ENCODE measurements at regions not wholly inside any gene's neighbourhood (a gene's known extent, or its start where the extent isn't known, plus 50 kb on each side); places are given as distances from the start of the nearest gene placed in this dataset.

DNA sequence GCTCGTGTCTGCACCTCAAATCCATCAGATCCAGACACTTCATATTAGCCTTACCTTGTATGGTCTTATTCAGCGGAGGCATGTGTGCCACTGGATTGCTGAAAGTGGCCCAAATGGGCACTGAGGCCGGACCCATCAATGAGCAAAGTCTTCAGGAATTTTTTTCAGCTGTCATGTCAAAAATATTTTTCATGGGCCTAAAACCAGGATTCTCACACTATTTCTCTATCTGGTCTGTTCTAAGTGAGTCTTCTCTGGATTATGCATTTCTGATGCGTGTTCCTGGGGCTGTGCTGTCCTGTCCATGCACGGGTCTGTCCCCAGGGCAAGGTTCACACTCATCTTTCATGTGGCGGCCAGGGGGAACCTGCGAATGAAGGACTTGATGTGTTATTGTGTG is 94.6 kb downstream of the KCNA5 start:
- ChIA-PET SMC1A (ENCODE audit: uncharacterized antibody, unreplicated experiment) (no interaction called here), CTCF (no interaction called here), RAD21 (ENCODE audit: unreplicated experiment) (no interaction called here), POLR2A (no interaction called here)
- Histone ChIP-seq H3K36me3 (ENCODE audit: control insufficient read depth in 2 of 2, insufficient read depth in 2 of 2, low read length in 1 of 2) (no peaks in the 10 kb centered on the region), H3K27ac (ENCODE audit: control insufficient read depth, insufficient read depth) (no peak overlapping the region), H3K79me2 (ENCODE audit: control insufficient read depth, insufficient read depth, low read length) (no peaks in the 10 kb centered on the region), H3K27me3 (replicated peaks in 1 of 2; ENCODE audit: control insufficient read depth in 2 of 2, insufficient read depth in 2 of 2, low read length in 1 of 2) (peaks cover 0 to 2% of the 10 kb centered on the region in 2 experiments; a peak in 1 of 4 replicates), H3K4me3 (no peak overlapping the region), H3K9me3 (replicated peaks; ENCODE audit: control insufficient read depth, insufficient read depth, low read length) (no peaks in the 10 kb centered on the region; the same call in 2 of the 3 replicates), H4K20me1 (ENCODE audit: control insufficient read depth, insufficient read depth) (no peaks in the 10 kb centered on the region), H3K4me2 (ENCODE audit: control insufficient read depth, insufficient read depth) (no peak overlapping the region), H2AFZ (ENCODE audit: control insufficient read depth, low read depth, low read length) (no peak overlapping the region), H3K4me1 (ENCODE audit: control insufficient read depth, insufficient read depth, low read length) (peaks cover 4% of the 10 kb centered on the region; the same call in 1 of the 2 replicates), H3K9ac (ENCODE audit: control insufficient read depth, insufficient read depth, low read length) (no peak overlapping the region)
- ATAC-seq (no peak), DNase-seq (ENCODE audit: low read depth, low spot score) (no peak), FAIRE-seq (no peak)
- in situ Hi-C loops (cut with MboI) (no loop called here), intact Hi-C loops (cut with micrococcal nuclease; ENCODE audit: unreplicated experiment) (no loop called here)
- BruUV-seq (replicated peaks), result no TSS peak
- TF ChIP-seq IKZF1 (conservative IDR thresholded peaks at IDR 0.05) (no peak), SREBF2 (IDR thresholded peaks at IDR 0.05; ENCODE audit: low read length) (no peak), PML (IDR thresholded peaks at IDR 0.05; ENCODE audit: low read length) (no peak), ZNF217 (IDR thresholded peaks at IDR 0.05) (no peak), HCFC1 (IDR thresholded peaks at IDR 0.05; ENCODE audit: low read length) (no peak), CHD2 (IDR thresholded peaks at IDR 0.05; ENCODE audit: borderline replicate concordance, low read depth, low read length) (no peak), CBX3 (IDR thresholded peaks at IDR 0.05; ENCODE audit: borderline replicate concordance, low read depth) (no peak), CHD1 (IDR thresholded peaks at IDR 0.05; ENCODE audit: low read depth, low read length) (no peak)
- TF ChIP-seq, protein P1, sequence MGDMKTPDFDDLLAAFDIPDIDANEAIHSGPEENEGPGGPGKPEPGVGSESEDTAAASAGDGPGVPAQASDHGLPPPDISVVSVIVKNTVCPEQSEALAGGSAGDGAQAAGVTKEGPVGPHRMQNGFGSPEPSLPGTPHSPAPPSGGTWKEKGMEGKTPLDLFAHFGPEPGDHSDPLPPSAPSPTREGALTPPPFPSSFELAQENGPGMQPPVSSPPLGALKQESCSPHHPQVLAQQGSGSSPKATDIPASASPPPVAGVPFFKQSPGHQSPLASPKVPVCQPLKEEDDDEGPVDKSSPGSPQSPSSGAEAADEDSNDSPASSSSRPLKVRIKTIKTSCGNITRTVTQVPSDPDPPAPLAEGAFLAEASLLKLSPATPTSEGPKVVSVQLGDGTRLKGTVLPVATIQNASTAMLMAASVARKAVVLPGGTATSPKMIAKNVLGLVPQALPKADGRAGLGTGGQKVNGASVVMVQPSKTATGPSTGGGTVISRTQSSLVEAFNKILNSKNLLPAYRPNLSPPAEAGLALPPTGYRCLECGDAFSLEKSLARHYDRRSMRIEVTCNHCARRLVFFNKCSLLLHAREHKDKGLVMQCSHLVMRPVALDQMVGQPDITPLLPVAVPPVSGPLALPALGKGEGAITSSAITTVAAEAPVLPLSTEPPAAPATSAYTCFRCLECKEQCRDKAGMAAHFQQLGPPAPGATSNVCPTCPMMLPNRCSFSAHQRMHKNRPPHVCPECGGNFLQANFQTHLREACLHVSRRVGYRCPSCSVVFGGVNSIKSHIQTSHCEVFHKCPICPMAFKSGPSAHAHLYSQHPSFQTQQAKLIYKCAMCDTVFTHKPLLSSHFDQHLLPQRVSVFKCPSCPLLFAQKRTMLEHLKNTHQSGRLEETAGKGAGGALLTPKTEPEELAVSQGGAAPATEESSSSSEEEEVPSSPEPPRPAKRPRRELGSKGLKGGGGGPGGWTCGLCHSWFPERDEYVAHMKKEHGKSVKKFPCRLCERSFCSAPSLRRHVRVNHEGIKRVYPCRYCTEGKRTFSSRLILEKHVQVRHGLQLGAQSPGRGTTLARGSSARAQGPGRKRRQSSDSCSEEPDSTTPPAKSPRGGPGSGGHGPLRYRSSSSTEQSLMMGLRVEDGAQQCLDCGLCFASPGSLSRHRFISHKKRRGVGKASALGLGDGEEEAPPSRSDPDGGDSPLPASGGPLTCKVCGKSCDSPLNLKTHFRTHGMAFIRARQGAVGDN (IDR thresholded peaks at IDR 0.05), result no peak
- TF ChIP-seq, protein P2, sequence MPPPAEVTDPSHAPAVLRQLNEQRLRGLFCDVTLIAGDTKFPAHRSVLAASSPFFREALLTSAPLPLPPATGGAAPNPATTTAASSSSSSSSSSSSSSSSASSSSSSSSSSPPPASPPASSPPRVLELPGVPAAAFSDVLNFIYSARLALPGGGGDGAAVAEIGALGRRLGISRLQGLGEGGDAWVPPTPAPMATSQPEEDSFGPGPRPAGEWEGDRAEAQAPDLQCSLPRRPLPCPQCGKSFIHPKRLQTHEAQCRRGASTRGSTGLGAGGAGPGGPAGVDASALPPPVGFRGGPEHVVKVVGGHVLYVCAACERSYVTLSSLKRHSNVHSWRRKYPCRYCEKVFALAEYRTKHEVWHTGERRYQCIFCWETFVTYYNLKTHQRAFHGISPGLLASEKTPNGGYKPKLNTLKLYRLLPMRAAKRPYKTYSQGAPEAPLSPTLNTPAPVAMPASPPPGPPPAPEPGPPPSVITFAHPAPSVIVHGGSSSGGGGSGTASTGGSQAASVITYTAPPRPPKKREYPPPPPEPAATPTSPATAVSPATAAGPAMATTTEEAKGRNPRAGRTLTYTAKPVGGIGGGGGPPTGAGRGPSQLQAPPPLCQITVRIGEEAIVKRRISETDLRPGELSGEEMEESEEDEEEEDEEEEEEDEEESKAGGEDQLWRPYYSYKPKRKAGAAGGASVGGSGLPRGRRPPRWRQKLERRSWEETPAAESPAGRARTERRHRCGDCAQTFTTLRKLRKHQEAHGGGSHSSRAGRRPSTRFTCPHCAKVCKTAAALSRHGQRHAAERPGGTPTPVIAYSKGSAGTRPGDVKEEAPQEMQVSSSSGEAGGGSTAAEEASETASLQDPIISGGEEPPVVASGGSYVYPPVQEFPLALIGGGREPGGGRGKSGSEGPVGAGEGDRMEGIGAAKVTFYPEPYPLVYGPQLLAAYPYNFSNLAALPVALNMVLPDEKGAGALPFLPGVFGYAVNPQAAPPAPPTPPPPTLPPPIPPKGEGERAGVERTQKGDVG (CRISPR knock-in tag; IDR thresholded peaks at IDR 0.05), result no peak
- WGBS (ENCODE audit: insufficient coverage, insufficient replicate concordance, low lambda C conversion rate, missing lambda C conversion rate), result 40% methylated on average over 6 of the region's 7 CpGs

Measured in GM12878 (cell line).